Astrocyte of the cerebellum (primary cell): ENCODE measurements at regions not wholly inside any gene's neighbourhood (a gene's known extent, or its start where the extent isn't known, plus 50 kb on each side); places are given as distances from the start of the nearest gene placed in this dataset.

ENCODE experiments used
- DNase-seq: peaks from one replicate; pipeline ENCODE4 v3.0.0-alpha.2; 2011; ENCODE audit warnings: low read depth
- H3K4me3 ChIP-seq: 2 replicates; pipeline ENCODE4 v1.5.1; 2011; ENCODE audit warnings: mild to moderate bottlenecking, low read depth, low read length, moderate library complexity
- in situ Hi-C: cut with HindIII; loops from 2 replicates; pipeline ENCODE4 v1.10.0; 2017; ENCODE audit warnings: low sequenced_read_pairs
- TF ChIP-seq, protein P1 (sequence below): IDR thresholded peaks from 2 replicates; pipeline ENCODE4 v1.5.1; 2012; ENCODE audit warnings: low read length, low read depth, moderate library complexity, mild to moderate bottlenecking; ENCODE audit errors: missing control alignments

DNA sequence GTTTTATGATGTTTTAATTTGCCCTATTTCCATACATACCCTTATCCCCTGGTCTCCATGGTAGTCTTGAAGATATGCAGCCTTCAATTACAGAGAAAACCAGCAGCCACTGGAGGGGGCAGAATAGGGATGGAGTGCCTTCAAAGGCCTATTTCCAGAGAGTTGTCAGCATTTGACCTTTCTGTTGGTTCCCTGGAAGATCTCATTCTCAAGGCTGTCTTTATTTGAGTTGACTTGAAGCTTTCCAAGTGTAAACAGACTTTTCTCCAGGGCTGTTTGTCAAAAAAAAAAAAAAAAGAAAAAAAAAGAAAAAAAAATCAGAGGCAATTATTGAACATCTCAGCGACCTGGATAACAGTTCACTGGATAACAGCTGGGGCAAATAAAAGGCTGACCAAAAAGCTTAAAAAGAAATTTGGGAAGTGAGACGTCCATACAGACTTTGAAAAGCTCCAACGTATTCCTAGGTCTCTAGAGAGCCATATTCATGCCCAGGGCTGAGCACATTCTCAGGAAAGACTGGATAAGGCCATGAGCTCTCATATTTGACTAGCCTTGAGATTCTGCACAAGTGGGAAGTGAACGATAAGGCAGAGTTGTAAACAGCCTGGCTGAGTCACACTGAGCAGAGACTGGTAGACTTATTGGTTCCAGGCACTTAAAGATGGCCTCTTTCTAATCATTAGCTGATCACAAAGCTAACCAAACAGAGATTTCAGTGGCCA lies 126.6 kb downstream of the VAPA start:
- TF ChIP-seq, protein P1, sequence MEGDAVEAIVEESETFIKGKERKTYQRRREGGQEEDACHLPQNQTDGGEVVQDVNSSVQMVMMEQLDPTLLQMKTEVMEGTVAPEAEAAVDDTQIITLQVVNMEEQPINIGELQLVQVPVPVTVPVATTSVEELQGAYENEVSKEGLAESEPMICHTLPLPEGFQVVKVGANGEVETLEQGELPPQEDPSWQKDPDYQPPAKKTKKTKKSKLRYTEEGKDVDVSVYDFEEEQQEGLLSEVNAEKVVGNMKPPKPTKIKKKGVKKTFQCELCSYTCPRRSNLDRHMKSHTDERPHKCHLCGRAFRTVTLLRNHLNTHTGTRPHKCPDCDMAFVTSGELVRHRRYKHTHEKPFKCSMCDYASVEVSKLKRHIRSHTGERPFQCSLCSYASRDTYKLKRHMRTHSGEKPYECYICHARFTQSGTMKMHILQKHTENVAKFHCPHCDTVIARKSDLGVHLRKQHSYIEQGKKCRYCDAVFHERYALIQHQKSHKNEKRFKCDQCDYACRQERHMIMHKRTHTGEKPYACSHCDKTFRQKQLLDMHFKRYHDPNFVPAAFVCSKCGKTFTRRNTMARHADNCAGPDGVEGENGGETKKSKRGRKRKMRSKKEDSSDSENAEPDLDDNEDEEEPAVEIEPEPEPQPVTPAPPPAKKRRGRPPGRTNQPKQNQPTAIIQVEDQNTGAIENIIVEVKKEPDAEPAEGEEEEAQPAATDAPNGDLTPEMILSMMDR: no peak
- no peak overlapping the region for H3K4me3 ChIP-seq
- no peak for DNase-seq
- in situ Hi-C loops: no loop called here

DNA sequence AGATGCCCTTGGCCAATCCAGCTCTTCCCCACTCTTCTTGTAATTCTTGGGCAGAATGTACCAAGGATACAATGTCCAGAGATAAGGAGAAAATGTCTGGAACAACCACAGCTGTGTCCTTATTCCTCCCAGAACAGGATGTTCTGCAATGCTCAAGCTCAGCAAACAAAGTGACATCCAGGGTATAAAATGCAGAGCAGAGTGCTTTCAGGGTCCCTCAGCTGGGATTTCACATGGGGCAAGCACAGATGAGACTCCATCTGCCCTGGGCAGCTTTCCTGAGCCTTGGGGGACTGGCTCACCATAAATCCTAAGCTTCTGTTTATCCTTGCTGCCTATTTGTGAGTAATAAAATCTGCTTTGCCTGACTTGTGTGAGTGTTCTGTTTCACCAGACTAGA lies 127.4 kb downstream of the VAPA start:
- TF ChIP-seq, protein P1: no peak
- H3K4me3 ChIP-seq: no peak overlapping the region
- in situ Hi-C loops: no loop called here
- DNase-seq: no peak

DNA sequence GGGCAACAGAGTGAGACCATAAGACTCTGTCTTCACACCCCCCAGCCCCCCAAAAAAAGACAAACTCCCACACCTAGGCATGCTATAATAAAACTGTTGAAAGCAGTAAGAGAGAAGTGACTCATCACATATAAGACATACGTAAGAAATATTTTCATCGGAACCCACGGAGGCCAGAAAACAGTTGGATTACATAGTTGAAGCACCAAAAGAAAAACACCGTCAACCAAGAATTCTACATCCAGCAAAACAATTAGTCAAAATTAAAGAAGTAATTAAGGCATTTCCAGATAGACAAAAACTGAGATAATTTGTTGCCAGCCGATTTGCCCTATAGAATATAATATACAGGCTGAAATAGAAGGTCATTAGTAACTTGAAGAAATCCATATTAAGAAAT lies 128.7 kb downstream of the VAPA start:
- H3K4me3 ChIP-seq: no peak overlapping the region
- DNase-seq: no peak
- TF ChIP-seq, protein P1: no peak
- in situ Hi-C loops: no loop called here

DNA sequence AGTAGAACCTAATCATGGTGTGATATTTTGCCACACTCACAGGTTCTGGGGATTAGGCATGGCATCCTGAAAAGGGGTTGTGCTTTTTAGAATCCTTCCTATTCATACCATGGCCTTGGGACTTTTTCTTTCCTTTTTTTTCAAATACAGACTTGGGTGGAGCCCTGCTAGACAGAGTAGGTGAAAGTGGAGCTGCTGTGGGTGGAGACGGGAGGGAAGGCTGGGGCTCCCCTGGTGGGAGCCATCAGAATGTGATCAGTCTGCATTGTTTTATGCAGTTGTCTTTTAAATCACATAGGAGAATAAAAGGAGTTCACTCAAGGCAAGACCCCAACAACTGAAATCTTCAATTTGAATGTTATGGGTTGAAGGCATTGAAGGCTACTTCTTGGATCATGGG lies 130.2 kb downstream of the VAPA start:
- no peak for DNase-seq
- in situ Hi-C loops: no loop called here
- no peak overlapping the region for H3K4me3 ChIP-seq
- TF ChIP-seq, protein P1: no peak

DNA sequence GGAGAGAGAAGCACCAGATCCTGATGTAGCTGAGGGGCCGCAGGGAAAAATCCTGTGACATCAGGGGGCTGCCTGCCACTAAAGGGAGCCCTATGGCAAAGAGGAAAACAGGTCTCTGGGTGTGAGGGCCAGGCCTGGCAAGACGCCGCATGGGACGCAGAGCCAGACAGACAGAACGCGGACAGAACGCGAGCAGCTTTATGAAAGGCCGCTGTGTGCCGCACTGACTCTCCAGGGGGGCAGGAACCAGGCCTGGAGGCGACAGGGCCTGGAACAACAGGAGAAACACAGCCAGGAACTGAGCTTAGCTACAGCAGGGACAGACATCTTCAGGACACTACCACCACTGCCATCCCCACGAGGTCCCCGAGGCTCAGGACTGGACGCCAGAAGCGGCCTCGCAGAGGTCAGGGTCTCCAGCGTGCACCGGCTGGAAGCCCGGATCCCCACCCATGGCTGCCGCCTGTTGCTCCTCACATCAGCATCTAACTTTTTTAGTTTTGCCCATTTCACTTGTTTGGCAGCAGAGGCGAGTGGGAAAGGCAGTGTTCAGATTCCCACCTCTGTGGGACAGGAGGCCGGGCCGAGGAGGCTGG lies 131.6 kb downstream of the VAPA start:
- TF ChIP-seq, protein P1: no peak
- in situ Hi-C loops: no loop called here
- no peak for DNase-seq
- no peak overlapping the region for H3K4me3 ChIP-seq

DNA sequence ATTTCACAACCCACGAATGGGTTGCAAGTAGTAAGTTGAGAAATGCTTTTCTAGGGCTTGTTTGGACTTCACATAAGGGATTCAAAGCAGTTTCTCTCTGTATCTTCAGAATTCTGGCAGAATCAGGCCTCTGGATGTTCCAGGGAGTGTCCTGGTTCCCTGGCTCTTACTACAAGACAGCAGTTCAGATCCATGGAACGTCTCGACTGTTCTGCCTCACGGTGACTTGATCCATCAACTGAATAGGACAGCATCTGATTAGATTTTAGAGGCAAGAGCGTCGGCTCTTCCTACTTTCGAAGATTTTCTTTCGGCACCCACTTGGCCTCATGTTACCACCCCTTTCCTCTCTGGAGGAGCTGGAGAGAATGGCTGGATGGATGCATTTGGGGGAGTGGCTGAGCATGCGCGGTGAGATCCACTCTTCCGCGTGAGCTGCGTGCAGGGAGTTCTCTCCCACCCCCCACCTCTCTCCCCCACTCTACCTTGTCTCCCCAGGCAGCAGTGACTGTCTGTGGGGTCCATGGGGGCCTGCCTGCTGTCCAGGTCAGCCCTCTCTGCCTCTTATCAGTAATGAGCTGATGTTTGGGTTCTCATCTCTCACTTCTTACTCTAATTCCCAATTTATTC lies 132.5 kb downstream of the VAPA start:
- TF ChIP-seq, protein P1: no peak
- DNase-seq: no peak
- H3K4me3 ChIP-seq: no peak overlapping the region
- in situ Hi-C loops: no loop called here
